NAMALWA (cell line): ENCODE measurements at regions not wholly inside any gene's neighbourhood (a gene's known extent, or its start where the extent isn't known, plus 50 kb on each side); places are given as distances from the start of the nearest gene placed in this dataset.
A peak's percentile ranks its signal among the peaks of the same experiment; 100 is the strongest.
"Not testable (repeated sequence)": the region's sequence is repeated elsewhere in the genome, so short reads cannot be mapped to it uniquely, and the experiment has no call there.

Experiments used
- DNase-seq: peaks from one replicate; pipeline ENCODE4 v3.0.0-alpha.2; 2015; ENCODE audit warnings: low spot score

DNA sequence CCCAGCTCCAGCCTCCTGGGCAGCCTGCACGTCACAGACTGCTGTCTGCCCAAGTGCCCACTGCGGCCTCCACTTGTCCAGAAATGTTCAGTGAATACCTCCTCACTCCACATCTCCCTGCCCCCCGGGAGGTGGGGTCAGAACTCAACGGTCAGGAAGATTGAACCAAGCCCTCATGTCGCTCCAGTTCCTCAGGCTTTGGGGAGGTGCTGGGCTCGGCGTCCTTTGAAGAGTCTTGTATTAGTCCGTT is 82.4 kb upstream of the LRPAP1 start:
- no peak for DNase-seq

GRCh38 chr4:3613967-3614730 is 81.9 kb upstream of the LRPAP1 start:
- no peak for DNase-seq

- DNase-seq: no peak
These were observed 80.7 kb upstream of the LRPAP1 start for GRCh38 chr4:3612934-3613333.

GRCh38 chr4:3612281-3612680 is 80.1 kb upstream of the LRPAP1 start:
- DNase-seq: no peak

GRCh38 chr4:3611778-3612177 is 79.6 kb upstream of the LRPAP1 start:
- no peak for DNase-seq

DNA sequence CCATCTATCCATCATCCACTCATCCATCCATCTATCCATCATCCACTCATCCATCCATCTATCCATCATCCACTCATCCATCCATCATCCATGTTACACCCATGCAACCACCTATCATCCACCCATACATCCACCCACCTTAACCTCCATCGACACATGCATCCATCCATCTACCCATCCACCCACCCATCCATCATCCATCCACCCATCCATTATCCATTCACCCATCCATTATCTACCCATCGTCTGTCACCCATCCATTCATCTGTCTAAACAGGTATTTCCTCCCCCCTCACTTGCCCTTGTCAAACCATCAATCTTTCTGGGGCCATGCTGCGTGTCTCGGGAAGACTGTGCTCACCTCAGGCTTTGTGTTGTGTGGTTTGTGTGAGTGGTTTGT is 78.6 kb upstream of the LRPAP1 start:
- DNase-seq: not testable (repeated sequence)

DNA sequence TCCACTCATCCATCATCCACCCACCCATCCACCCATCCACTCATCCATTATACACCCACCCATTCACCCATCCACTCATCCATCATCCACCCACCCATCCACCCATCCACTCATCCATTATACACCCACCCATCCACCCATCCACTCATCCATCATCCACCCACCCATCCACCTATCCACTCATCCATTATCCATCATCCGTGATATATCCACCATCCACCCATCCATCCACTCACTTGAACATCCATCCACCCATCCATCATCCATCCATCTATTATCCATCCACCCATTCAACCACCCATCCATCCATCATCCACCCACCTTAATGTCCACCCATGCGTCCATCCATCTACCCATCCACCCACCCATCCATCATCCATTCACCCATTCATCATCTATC is 77.7 kb upstream of the LRPAP1 start:
- DNase-seq: not testable (repeated sequence)

DNA sequence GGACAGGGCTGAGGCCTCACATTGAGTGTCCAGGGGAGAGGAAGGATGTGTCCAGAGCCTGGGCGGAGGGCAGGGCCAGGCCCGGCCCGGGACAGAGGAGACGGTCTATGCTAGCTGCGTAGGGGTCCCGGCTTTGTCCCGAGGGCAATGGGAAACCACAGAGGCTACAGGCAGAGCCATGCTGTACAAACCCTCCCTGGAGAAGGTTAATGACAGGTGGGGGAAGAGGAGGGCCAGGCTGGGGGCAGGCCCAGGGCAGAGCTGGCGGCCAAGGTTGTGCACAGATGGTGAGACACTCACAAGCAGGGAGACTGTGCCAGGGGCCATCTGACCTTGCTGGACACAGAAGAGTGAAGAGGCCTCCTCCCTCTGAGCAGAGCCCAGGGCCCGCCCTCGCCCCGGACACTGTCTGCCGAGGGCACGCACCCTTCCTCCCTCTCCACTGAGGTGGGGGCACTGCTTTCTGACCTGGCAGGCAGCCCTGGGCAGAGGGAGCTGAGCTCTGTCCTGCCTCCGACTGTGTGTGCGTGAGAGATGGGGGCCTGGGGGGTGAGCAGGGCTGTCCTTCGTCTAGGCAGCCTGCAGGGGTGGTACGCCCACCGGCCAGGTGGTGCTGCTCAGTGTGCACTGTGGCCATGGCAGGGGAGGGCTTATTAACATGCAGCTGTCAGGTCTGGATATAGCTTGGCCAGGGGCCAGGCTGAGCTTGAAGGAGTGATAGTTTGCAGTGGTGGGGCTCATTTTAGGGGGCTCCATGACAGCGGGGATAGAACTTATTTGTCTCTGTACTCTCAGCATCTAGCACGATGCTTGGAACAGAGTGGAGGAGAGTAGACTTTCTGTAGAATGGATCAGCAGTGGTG is 75.7 kb upstream of the LRPAP1 start:
- DNase-seq: no peak

- peak; percentile 56 for DNase-seq
These were observed 74.6 kb upstream of the LRPAP1 start for GRCh38 chr4:3606850-3607249.

- DNase-seq: not testable (repeated sequence)
These were observed 74.0 kb upstream of the LRPAP1 start for GRCh38 chr4:3606271-3606670.

- DNase-seq: no peak
These were observed 73.3 kb upstream of the LRPAP1 start for GRCh38 chr4:3605491-3605890.

- not testable (repeated sequence) for DNase-seq
These were observed 70.8 kb upstream of the LRPAP1 start for GRCh38 chr4:3602886-3603645.

GRCh38 chr4:3601992-3602391 is 69.8 kb upstream of the LRPAP1 start:
- DNase-seq: no peak

- not testable (repeated sequence) for DNase-seq
These were observed 69.0 kb upstream of the LRPAP1 start for GRCh38 chr4:3601108-3601690.

GRCh38 chr4:3599951-3600350 is 67.7 kb upstream of the LRPAP1 start:
- no peak for DNase-seq

DNA sequence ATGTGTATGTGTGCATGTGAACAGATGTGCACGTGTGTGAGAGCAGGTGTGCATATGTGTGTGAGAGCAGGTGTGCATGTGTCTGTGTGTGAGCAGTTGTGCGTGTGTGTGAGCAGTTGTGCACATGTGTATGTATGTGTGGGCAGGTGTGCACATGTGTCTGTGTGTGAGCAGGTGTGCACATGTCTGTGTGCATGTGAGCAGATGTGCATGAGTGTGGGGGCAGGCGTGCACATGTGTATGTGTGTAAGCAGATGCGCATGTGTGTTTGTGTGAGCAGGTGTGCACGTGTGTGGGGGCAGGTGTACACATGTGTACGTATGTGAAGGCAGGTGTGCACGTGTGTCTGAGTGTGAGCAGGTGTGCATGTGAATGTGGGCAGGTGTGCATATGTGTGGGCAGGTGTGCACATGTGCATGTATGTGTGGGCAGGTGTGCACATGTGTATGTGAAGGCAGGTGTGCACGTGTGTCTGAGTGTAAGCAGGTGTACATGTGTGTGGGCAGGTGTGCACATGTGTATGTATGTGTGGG is 66.5 kb upstream of the LRPAP1 start:
- no peak for DNase-seq

DNA sequence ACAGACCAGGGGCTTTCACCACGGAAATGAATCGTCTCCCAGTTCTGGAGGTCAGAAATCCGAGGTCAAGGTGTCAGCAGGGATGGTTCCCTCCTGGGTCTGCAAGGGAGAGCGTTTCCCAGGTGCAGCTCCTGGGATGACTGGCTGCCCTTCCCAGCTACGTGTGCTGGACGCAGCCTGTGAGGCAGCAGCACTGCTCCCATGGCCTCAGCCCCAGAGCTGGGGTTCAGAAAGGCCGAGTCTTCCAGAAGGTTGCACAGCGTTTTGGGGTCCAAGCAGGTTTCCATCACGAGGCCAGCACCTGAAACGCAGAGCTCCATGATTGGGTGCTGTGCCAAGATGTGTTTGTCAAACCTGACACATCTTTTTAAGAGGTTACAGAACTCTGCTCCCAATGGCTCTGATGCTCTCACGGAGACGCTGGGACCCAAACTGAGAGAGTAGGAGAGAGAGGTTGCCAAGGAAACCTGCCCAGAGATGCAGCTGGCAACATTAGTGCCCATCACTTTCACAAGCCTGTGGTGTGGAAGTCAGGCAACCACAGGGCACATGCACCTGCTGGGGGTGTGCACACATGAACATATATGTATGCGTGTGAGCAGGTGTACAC is 65.8 kb upstream of the LRPAP1 start:
- not testable (repeated sequence) for DNase-seq

DNA sequence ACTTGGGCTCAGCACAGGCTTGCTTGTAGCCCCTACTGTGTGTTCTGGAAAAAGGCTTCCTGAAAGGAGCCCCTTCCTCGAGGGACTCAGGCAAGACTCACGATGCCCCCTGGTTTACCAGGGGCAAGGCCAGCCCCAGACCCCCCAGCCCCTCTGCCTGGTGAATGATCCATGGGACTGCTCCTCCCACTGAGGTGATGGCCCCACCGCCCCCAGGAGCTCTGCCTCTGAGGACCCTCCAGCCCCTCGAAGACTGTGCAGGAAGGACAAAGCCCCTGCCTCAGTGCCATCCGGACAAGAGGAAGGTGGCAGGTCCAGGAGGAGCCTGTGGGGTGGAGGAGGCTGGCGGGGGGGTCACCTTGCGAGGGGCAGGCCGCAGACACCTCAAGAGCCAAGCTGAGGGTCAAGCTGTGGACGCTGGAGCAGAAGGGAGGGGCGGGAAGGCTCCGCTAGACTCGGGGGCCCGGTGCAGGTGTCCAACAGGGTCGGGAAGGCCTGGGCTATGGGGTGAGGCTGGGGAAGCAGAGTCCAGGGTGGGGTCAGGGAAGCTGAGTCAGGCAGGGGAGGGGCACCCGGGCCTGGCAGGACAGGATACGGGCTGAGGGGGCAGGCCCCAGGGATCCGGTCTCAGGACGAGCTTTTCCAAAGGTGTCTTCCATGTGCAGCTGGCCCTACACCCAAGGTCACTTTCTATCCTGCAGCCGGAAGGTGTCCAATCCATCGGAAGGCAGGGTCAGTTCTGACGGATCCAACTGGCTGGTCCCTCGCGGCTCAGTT is 64.9 kb upstream of the LRPAP1 start:
- not testable (repeated sequence) for DNase-seq

DNA sequence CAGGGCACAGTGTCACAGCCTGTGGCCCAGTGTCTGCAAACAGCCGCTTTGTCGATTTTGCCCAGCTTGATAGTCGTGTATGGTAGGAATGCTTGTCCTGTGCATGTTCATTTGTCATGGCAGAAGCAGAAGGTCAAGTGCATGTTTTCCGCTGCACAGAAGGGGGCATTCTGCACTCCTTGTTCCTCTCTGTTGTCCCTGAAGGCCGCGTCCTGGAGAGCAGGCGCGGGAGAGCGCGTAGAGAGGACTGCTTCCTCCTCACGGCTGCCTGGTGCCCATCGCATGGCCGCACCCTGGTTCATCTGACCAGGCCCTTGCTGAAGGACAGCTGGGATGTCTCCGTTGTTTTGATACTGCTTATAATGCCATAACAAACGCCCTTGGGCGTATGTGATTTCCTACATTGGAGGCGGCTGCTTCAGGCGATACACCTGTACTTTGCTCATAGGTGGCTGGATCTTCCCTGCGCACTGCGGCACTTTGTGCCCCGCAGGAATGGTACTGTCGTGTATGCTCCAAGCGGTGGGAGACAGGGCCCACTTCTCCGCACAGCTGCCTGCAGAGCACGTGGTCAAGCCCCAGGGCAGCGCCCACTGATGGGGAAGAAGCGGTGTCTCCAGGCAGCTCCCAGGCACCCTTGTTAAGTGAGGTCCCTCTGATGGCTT is 63.5 kb upstream of the LRPAP1 start:
- DNase-seq: not testable (repeated sequence)

- not testable (repeated sequence) for DNase-seq
These were observed 62.5 kb upstream of the LRPAP1 start for GRCh38 chr4:3594751-3595150.
